SH-SY5Y (cell line): ENCODE measurements at regions not wholly inside any gene's neighbourhood (a gene's known extent, or its start where the extent isn't known, plus 50 kb on each side); places are given as distances from the start of the nearest gene placed in this dataset.

Experiments used
- GATA2 ChIP-seq: IDR thresholded peaks from 2 replicates; pipeline ENCODE4 v1.6.1; 2011; ENCODE audit warnings: mild to moderate bottlenecking, low read depth, low read length
- GATA3 ChIP-seq: IDR thresholded peaks from 2 replicates; pipeline ENCODE4 v1.6.1; 2011; ENCODE audit warnings: low read depth, mild to moderate bottlenecking, low read length, moderate library complexity

GRCh38 chr18:60319129-60319528 lies 53.4 kb downstream of the MC4R start:
- TF ChIP-seq GATA3: no peak
- no peak for TF ChIP-seq GATA2

GRCh38 chr18:60311676-60312360 lies 60.8 kb downstream of the MC4R start:
- TF ChIP-seq GATA2 (no peak), GATA3 (no peak)

DNA sequence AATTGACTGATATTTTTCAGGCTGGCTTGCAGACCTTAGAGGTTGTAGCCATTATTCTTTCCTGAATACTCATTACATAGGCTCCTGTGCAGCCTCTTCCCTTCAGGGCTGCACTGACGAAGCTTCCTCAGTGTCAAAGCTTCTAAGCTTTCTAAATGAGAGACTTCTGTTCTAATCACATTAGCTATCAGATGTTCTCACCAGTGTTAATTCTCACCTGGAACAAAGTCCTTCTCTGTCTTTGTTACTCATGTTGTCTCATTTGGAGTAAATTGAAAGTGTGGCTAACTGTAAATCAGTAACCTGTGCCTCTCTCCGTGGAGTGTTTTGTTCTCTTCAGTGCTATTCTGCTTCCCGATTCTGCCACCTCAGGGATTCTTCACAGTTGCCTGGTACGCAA lies 76.9 kb downstream of the MC4R start:
- TF ChIP-seq GATA2 (no peak), GATA3 (no peak)

DNA sequence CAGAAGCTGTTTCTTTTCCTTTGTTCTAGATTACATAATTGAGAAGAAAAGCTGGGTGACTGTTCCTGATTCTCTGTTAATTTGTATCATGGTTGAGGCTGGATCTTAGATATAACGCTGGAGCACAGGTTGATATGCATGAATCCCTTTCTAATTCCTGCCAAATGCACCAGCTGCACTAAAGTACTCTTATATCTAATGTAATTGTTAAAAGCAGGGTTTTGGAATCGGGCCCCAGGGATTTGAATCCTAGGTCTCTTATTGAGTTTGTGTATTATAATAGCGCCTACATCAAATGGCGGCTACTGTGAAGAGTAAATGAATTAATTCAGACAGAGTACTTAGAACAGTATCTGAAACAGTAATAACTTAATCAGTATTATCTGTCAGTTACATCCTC lies 80.4 kb downstream of the MC4R start:
- TF ChIP-seq GATA2 (no peak), GATA3 (no peak)

DNA sequence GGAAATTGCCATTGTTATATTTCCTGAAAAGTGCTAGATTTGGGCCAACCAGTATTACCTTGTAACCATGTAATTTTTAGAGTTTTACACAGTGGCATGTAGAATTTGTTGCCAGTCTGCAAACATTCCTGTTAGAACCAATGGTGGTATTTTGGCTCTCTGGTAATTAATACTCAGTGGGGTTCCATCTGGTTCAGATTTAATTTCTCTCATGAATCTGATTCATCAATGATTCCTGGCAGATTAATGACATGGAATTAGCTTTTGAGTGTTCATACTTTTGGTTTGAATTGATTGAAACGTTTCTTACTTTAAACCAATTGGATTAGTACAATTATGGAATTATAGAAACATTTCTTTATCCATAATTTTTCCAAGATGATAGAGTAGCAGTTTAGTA lies 93.2 kb downstream of the MC4R start:
- TF ChIP-seq GATA3 (no peak), GATA2 (no peak)

- TF ChIP-seq GATA3: no peak
- TF ChIP-seq GATA2: no peak
These were observed 94.6 kb downstream of the MC4R start for GRCh38 chr18:60277855-60278480.

GRCh38 chr18:60267391-60268058 lies 105.0 kb downstream of the MC4R start:
- TF ChIP-seq GATA2 (no peak), GATA3 (no peak)

GRCh38 chr18:60266558-60266957 lies 106.0 kb downstream of the MC4R start:
- no peak for TF ChIP-seq GATA3
- TF ChIP-seq GATA2: no peak

- TF ChIP-seq GATA2 (no peak), GATA3 (no peak)
These were observed 113.4 kb downstream of the MC4R start for GRCh38 chr18:60259052-60259681.

GRCh38 chr18:60249388-60249787 lies 123.2 kb downstream of the MC4R start:
- TF ChIP-seq GATA3: no peak
- no peak for TF ChIP-seq GATA2

DNA sequence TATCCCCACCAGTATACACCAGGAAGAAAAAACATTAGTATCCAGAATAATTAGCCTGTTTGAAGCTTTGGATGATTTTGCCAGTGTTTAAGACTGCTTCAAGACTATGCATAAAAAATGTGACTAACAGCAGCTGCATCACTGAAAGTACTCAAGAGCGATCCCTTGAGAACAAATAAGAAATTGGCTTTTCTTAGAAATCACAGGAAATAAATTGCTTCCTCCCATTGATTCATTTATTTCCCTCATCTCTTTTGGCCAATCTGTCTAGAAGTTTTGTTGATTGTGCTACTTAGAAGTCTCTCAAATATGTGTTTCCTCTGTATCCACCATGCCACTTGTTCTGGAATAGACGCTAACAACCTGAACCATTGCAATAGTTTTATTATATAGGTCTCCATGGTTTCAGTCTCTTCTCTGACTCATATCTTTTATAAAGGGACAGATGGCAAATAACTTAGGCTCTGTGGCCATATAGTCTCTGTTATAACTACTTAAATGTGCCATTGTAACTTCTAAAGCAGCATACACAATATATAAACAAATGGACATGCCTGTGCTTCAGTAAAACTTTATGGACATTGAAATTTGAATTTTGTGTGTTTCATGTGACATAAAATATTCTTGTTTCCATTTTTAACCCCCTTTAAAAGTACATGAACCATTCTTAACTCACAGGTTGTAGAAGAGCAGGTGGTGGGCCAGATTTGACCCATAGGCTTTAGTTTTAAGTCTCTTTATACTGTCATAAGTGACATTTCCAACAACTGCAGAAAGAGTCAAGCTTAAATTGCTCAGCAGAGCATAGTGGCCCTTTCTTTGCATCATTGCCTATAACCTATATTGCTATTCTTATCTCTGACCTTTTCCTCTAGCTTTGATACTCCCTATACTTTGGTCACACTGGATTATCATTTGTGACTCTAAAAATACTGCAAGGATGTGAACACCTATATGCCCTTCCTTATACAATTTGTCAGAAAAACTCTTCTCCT lies 123.9 kb downstream of the MC4R start:
- TF ChIP-seq GATA3: no peak
- TF ChIP-seq GATA2: no peak

DNA sequence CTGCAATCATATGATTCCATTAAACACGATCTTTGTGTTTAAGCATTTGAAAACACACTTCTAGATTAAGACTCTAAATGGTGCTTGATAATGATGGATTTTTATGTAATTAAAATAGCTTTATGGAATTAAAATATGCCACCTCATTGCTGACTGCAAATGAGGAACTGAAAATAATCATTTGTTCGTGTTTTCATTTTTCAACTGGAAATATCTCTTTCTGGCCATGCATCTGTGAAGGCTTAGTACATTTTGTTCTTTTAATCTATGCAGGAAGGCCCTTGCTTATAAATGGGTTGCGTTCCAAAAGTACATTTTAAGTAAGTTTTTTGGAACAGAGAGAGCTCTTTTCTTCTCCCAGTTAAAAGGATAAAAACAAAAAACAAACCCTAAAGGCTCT lies 125.5 kb downstream of the MC4R start:
- TF ChIP-seq GATA3 (no peak), GATA2 (no peak)

DNA sequence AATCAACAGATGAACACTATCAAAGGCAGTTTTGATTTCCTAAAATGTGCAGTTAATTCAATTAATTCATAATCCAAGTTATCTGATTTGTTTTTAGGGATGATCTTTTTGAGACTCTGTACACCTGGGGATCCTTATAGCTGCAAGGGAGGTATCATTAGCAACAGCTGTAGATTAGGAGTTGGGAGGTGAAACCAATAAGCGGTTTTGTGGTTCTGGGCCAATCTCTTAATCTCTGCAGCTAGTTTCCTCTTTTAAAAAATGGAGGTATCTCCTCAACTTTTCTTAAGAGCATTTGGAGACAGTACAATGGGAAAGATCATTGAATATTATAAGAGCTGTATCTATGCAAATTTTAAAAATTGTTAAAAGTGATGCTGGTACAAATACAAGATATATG lies 126.0 kb downstream of the MC4R start:
- TF ChIP-seq GATA3: no peak
- no peak for TF ChIP-seq GATA2

DNA sequence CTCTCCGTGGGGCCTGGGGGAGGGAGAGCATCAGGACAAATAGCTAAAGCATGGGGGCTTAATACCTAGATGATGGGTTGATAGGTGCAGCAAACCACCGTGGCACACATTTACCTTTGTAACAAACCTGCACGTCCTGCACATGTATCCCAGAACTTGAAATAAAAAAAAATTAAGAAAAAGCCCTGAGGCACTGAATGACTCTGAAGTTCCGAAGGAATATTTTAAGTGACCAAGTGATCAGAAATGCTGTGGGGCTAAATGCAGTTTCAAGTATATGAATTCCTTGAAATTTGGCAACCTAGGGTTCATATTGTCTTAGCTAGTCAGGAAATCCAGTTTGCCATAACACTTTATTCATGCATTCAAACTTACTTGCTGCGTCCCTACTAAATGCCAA lies 127.5 kb downstream of the MC4R start:
- TF ChIP-seq GATA2 (no peak), GATA3 (no peak)
